ENCODE measurements at regions not wholly inside any gene's neighbourhood (a gene's known extent, or its start where the extent isn't known, plus 50 kb on each side); places are given as distances from the start of the nearest gene placed in this dataset.

- CTCF ChIA-PET: no interaction called here
- Histone ChIP-seq H3K4me1 (peaks cover 13% of the 10 kb centered on the region), H3K4me2 (no peak overlapping the region), H3K9me3 (peaks cover 26% of the 10 kb centered on the region), H3K4me3 (no peak overlapping the region), H3K27ac (no peak overlapping the region)
- TF ChIP-seq FOXS1 (CRISPR knock-in tag; IDR thresholded peaks at IDR 0.05) (no peak), ZSCAN20 (CRISPR knock-in tag; IDR thresholded peaks at IDR 0.05) (no peak), TP53 (CRISPR knock-in tag; IDR thresholded peaks at IDR 0.05) (no peak), HOXB13 (CRISPR knock-in tag; IDR thresholded peaks at IDR 0.05; ENCODE audit: low read depth) (no peak), ZC3H11A (IDR thresholded peaks at IDR 0.05) (no peak), ATOH8 (CRISPR knock-in tag; IDR thresholded peaks at IDR 0.05; ENCODE audit: low read depth) (no peak), CEBPB (IDR thresholded peaks at IDR 0.05) (no peak), CHD4 (IDR thresholded peaks at IDR 0.05; ENCODE audit: borderline replicate concordance) (no peak), TFCP2L1 (CRISPR knock-in tag; IDR thresholded peaks at IDR 0.05) (no peak), EHF (CRISPR knock-in tag; IDR thresholded peaks at IDR 0.05) (no peak), BHLHE40 (IDR thresholded peaks at IDR 0.05; ENCODE audit: low read depth, low read length) (no peak), CBX2 (IDR thresholded peaks at IDR 0.05; ENCODE audit: borderline replicate concordance, low read depth) (no peak), MAZ (IDR thresholded peaks at IDR 0.05; ENCODE audit: borderline replicate concordance, low read depth, low read length) (no peak), HOXA7 (CRISPR knock-in tag; IDR thresholded peaks at IDR 0.05) (no peak), ZNF302 (CRISPR knock-in tag; IDR thresholded peaks at IDR 0.05) (no peak), HMGXB4 (CRISPR knock-in tag; IDR thresholded peaks at IDR 0.05; ENCODE audit: borderline replicate concordance) (no peak), CBX8 (IDR thresholded peaks at IDR 0.05) (no peak), CTCF (IDR thresholded peaks at IDR 0.05) (no peak)
- TF ChIP-seq, protein P1, sequence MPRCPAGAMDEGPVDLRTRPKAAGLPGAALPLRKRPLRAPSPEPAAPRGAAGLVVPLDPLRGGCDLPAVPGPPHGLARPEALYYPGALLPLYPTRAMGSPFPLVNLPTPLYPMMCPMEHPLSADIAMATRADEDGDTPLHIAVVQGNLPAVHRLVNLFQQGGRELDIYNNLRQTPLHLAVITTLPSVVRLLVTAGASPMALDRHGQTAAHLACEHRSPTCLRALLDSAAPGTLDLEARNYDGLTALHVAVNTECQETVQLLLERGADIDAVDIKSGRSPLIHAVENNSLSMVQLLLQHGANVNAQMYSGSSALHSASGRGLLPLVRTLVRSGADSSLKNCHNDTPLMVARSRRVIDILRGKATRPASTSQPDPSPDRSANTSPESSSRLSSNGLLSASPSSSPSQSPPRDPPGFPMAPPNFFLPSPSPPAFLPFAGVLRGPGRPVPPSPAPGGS (IDR thresholded peaks at IDR 0.05): no peak
- FAIRE-seq: no peak
- ATAC-seq: no peak
- 69% methylated on average over 4 of the region's 4 CpGs for WGBS (ENCODE audit: missing lambda C conversion rate)
- no peak for DNase-seq (ENCODE audit: low read depth in 1 of 2, low spot score in 1 of 2)
- POLR2A ChIA-PET: no interaction called here
Measured at GRCh38 chr5:96302174-96302738, 130.8 kb downstream of the PCSK1 start.

GRCh38 chr5:96300976-96301375, 132.1 kb downstream of the PCSK1 start:
- Histone ChIP-seq H3K27ac (no peak overlapping the region), H3K4me1 (peaks cover 18% of the 10 kb centered on the region), H3K4me2 (no peak overlapping the region), H3K9me3 (peaks cover 26% of the 10 kb centered on the region), H3K4me3 (no peak overlapping the region)
- no peak for FAIRE-seq
- ChIA-PET POLR2A (no interaction called here), CTCF (interaction anchor here (0.7 kb wide), 1 partner anchor 220 kb away, joined by 5 read pairs; no protein-coding TSS in a partner anchor)
- no peak for ATAC-seq
- DNase-seq (ENCODE audit: low read depth in 1 of 2, low spot score in 1 of 2): no peak
- no peak for TF ChIP-seq NFE2L2 (conservative IDR thresholded peaks at IDR 0.05; ENCODE audit: low read length)
- no peak for TF ChIP-seq POLR2AphosphoS2 (conservative IDR thresholded peaks at IDR 0.05; ENCODE audit: low read length)
- TF ChIP-seq NPAS2 (CRISPR knock-in tag; IDR thresholded peaks at IDR 0.05; ENCODE audit: borderline replicate concordance): no peak
- no peak for TF ChIP-seq NR3C1 (IDR thresholded peaks at IDR 0.05)
- no peak for TF ChIP-seq RNF2 (IDR thresholded peaks at IDR 0.05; ENCODE audit: borderline replicate concordance, low read depth)
- no peak for TF ChIP-seq ESRRA (IDR thresholded peaks at IDR 0.05; ENCODE audit: borderline replicate concordance, low read length)
- TF ChIP-seq MYC (IDR thresholded peaks at IDR 0.05; ENCODE audit: borderline replicate concordance, low read length): no peak
- no peak for TF ChIP-seq FOXS1 (CRISPR knock-in tag; IDR thresholded peaks at IDR 0.05)
- TF ChIP-seq SREBF2 (IDR thresholded peaks at IDR 0.05): no peak
- TF ChIP-seq HES2 (IDR thresholded peaks at IDR 0.05): no peak
- TF ChIP-seq CEBPB (IDR thresholded peaks at IDR 0.05): no peak
- no peak for TF ChIP-seq RARB (CRISPR knock-in tag; IDR thresholded peaks at IDR 0.05)
- TF ChIP-seq JUNB (IDR thresholded peaks at IDR 0.05): no peak
- TF ChIP-seq CHD2 (IDR thresholded peaks at IDR 0.05; ENCODE audit: low read length, partially characterized antibody): no peak
- no peak for TF ChIP-seq RCOR1 (IDR thresholded peaks at IDR 0.05; ENCODE audit: low read depth, low read length)
- TF ChIP-seq PBX3 (IDR thresholded peaks at IDR 0.05): no peak
- TF ChIP-seq MAX (IDR thresholded peaks at IDR 0.05): no peak

Measured in A549 (cell line).